Tibial artery (tissue), 4 donors: ENCODE measurements at regions not wholly inside any gene's neighbourhood (a gene's known extent, or its start where the extent isn't known, plus 50 kb on each side); places are given as distances from the start of the nearest gene placed in this dataset.
"Not testable (repeated sequence)": the region's sequence is repeated elsewhere in the genome, so short reads cannot be mapped to it uniquely, and the experiment has no call there.

Experiments
- DNase-seq, 2 donors: peaks; one replicate each; pipeline ENCODE4 v3.0.0-alpha.2; 2019
- H3K27ac ChIP-seq, 2 donors: fragments of 200-600 bp; sonication (generic) in 1 of 2; 1 replicate in 1 of 2; 2 replicates in 1 of 2; pipeline ENCODE4 v1.5.1; 2018 to 2019; ENCODE audit warnings: mild to moderate bottlenecking in 1 of 2
- H3K27me3 ChIP-seq, 2 donors: fragments of 200-600 bp; sonication (generic) in 1 of 2; one replicate each; pipeline versions ENCODE4 v1.5.1 to v1.6.0; 2016 to 2019
- H3K36me3 ChIP-seq, 3 donors: fragments of 200-600 bp; sonication (generic) in 2 of 3; one replicate each; pipeline ENCODE4 v1.5.1; 2016 to 2019; ENCODE audit warnings: mild to moderate bottlenecking in 2 of 3
- H3K4me1 ChIP-seq, 4 donors: fragments of 200-600 bp; sonication (generic) in 2 of 4; 1 replicate in 3 of 4; 2 replicates in 1 of 4; pipeline ENCODE4 v1.5.1; 2016 to 2019
- H3K4me3 ChIP-seq, 2 donors: fragments of 200-600 bp; sonication (generic) in 1 of 2; 1 replicate in 1 of 2; 2 replicates in 1 of 2; pipeline ENCODE4 v1.5.1; 2018 to 2019; ENCODE audit warnings: mild to moderate bottlenecking in 2 of 2
- H3K9me3 ChIP-seq, 3 donors: fragments of 200-600 bp; sonication (generic) in 1 of 3; one replicate each; pipeline ENCODE4 v1.5.1; 2016 to 2019
- intact Hi-C: fragments of 100-400 bp; cut with DNase I; formaldehyde crosslinking; loops from one replicate; pipeline ENCODE4 v1.15.0; 2023; ENCODE audit warnings: low total_unique reads
- TF ChIP-seq, protein P1 (sequence below), 2 experiments: fragments of 200-600 bp in 1 of 2; fragments of 450-650 bp in 1 of 2; IDR thresholded peaks; one replicate each; pipeline ENCODE4 v1.5.1; 2017 to 2019; ENCODE audit warnings: antibody characterized with exemption in 2 of 2, mild to moderate bottlenecking in 1 of 2, moderate library complexity in 1 of 2

DNA sequence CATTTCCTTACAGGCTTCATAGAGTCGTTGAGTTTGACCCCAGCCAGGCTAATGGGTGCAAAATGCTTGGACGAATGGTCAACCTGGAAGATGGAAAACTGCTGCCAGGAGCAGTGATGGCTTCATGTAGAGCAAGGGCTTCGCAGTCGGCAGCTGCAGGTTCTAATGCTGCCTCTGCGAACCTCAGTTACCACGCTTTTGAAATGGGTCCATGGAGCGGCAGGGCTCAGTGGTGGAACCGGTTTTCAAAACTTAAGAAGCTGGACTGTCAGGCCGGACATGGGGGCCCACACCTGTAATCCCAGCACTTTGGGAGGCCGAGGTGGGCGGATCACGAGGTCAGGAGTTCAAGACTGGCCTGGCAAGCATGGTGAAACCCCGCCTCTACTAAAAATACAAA is 55.9 kb upstream of the PRR5 start:
- TF ChIP-seq, protein P1, sequence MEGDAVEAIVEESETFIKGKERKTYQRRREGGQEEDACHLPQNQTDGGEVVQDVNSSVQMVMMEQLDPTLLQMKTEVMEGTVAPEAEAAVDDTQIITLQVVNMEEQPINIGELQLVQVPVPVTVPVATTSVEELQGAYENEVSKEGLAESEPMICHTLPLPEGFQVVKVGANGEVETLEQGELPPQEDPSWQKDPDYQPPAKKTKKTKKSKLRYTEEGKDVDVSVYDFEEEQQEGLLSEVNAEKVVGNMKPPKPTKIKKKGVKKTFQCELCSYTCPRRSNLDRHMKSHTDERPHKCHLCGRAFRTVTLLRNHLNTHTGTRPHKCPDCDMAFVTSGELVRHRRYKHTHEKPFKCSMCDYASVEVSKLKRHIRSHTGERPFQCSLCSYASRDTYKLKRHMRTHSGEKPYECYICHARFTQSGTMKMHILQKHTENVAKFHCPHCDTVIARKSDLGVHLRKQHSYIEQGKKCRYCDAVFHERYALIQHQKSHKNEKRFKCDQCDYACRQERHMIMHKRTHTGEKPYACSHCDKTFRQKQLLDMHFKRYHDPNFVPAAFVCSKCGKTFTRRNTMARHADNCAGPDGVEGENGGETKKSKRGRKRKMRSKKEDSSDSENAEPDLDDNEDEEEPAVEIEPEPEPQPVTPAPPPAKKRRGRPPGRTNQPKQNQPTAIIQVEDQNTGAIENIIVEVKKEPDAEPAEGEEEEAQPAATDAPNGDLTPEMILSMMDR (IDR thresholded peaks at IDR 0.05) = no peak
- H3K4me1 ChIP-seq = no peaks in the 10 kb centered on the region
- H3K27ac ChIP-seq = no peak overlapping the region
- DNase-seq = no peak
- H3K36me3 ChIP-seq = no peaks in the 10 kb centered on the region
- H3K27me3 ChIP-seq = peaks cover 0 to 34% of the 10 kb centered on the region in 2 donors
- intact Hi-C loops = no loop called here
- H3K4me3 ChIP-seq = no peak overlapping the region
- H3K9me3 ChIP-seq = no peaks in the 10 kb centered on the region

DNA sequence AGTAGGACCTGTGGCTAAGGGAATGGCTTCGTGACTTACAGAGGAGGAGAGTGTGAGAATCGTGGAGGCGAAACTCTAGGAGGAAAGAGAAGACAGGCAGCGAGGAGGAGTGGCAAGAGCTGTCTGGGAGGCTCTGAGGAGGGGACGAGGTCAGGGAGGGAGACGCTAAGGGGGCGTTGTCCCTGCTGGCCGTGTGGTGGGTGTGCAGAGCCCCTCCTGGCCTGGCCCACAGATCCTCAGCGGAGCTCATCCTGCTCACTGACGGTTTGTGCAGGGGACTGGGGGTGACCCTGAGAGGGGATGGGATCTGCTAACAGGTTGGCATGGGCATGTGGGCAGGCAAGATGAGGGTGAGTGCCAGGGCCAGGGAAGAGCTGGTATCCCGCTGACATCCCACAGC is 56.5 kb upstream of the PRR5 start:
- intact Hi-C loops = no loop called here
- TF ChIP-seq, protein P1 (IDR thresholded peaks at IDR 0.05) = no peak
- DNase-seq = peak in 1 of 2 donors; percentile 40
- Histone ChIP-seq H3K9me3 (no peaks in the 10 kb centered on the region), H3K4me3 (no peak overlapping the region), H3K27ac (no peak overlapping the region), H3K36me3 (no peaks in the 10 kb centered on the region), H3K4me1 (peaks cover 0 to 2% (median 0%) of the 10 kb centered on the region in 4 donors), H3K27me3 (peaks cover 0 to 40% of the 10 kb centered on the region in 2 donors)

DNA sequence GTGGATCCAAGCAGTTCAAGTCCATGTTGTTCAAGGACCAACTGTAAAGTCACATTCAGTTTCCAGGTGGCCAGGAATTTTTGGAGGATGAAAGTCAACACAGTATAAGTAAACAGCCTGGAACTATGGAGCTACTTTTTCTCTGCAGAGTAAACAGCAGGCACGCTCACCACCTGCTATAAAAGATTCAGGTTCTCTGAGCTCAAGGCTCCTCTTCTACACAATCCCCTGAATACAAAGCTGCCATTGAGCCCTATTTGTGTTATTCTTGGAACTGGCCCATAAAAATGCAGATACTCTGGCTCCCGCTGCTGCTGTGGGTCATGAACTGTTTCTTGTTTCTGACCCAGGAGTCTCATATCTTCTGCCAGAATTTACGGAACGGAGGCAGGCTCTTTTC is 56.9 kb upstream of the PRR5 start:
- DNase-seq = no peak
- TF ChIP-seq, protein P1 (IDR thresholded peaks at IDR 0.05) = no peak
- Histone ChIP-seq H3K4me1 (peaks cover 0 to 7% (median 2%) of the 10 kb centered on the region in 4 donors), H3K9me3 (no peaks in the 10 kb centered on the region), H3K27ac (no peak overlapping the region), H3K36me3 (no peaks in the 10 kb centered on the region), H3K27me3 (peaks cover 0 to 45% of the 10 kb centered on the region in 2 donors), H3K4me3 (no peak overlapping the region)
- intact Hi-C loops = no loop called here

DNA sequence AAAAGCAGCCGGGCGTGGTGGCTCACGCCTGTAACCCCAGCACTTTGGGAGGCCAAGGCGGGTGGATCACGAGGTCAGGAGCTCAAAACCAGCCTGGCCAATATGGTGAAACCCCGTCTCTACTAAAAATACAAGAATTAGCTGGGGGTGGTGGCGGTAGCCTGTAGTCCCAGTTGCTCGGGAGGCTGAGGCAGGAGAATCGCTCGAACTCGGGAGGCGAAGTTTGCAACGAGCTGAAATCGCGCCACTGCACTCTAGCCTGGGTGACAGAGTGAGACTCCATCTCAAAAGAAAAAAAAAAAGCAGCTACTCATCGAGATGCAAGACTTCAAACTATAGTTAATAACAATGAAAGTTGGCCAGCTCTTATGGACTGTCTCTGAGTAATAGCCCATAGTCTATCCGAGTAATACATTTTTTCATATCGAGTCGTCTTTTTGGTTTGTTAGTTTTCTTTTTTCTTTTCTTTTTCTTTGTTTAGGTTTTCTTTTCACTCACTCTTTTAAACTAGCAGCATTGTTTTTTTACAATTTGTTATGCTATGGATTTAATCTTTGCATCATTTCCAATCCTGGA is 58.4 kb upstream of the PRR5 start:
- DNase-seq, H3K36me3 ChIP-seq, intact Hi-C loops, H3K4me3 ChIP-seq, H3K27ac ChIP-seq, H3K9me3 ChIP-seq: not testable (repeated sequence)
- Histone ChIP-seq H3K27me3 (peaks cover 0 to 49% of the 10 kb centered on the region in 2 donors), H3K4me1 (peaks cover 0 to 19% (median 13%) of the 10 kb centered on the region in 4 donors)

DNA sequence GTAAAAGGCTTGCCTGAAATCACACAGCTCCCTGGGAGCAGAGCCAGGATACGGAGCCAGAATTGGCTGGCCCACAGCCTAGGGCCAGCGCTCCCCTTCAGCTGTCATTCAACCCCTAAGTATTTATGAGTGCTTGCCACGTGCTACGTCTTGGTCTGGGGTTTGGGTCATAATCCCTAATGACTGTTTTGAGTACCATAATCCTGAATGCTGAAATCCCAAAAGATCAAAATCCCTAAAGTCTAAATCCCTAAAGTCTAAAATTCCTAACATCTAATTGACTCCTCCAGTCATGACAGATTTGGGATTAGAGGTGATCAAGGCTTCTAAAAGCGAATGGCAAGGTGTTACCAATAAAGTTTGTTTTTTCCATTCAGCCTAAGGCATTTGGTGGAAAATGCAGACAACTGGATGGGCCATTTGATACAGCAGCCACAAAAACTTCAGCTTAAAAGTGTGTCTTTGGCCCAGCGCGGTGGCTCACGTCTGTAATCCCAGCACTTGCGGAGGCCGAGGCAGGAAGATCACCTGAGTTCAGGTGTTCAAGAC is 59.8 kb upstream of the PRR5 start:
- peak in 1 of 2 donors; percentile 21 for DNase-seq
- Histone ChIP-seq H3K27me3 (peaks cover 0 to 35% of the 10 kb centered on the region in 2 donors), H3K27ac (no peak overlapping the region), H3K4me3 (no peak overlapping the region), H3K4me1 (peaks cover 0 to 24% (median 13%) of the 10 kb centered on the region in 4 donors), H3K9me3 (no peaks in the 10 kb centered on the region), H3K36me3 (no peaks in the 10 kb centered on the region)
- intact Hi-C loops = no loop called here
- TF ChIP-seq, protein P1 (IDR thresholded peaks at IDR 0.05) = no peak

DNA sequence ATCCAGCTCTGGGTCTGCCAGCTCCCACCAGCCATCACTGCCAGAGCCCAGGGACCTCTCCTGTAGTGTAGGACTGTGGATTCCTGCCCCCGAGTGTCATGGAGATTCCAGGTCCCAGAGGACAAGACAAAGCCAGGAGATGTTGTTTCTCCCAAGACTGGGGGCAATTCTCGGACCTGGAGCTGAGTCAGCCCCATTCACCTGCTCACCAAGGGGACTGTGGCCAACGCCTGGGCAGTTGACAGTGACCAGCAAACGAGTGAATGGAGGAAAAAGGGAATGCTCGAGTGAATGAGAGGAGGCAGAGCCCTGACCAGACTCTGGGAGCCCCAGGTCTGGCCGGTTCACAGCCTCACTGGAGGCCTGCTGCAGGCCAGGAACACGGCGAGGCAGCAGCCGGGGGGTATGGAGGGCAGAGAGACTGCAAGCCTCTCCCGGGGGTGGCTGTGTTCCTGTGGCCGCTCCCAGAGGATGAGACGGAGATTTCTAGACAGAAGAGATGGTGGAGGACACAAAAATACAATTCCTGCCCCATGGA is 61.3 kb upstream of the PRR5 start:
- Histone ChIP-seq H3K36me3 (no peaks in the 10 kb centered on the region), H3K4me1 (peaks cover 0 to 24% (median 13%) of the 10 kb centered on the region in 4 donors), H3K9me3 (no peaks in the 10 kb centered on the region), H3K27me3 (peaks cover 0 to 27% of the 10 kb centered on the region in 2 donors), H3K4me3 (no peak overlapping the region), H3K27ac (peak overlapping the region in 1 of 2 donors; percentile 73)
- peak in 1 of 2 donors; percentile 45 for DNase-seq
- TF ChIP-seq, protein P1 (IDR thresholded peaks at IDR 0.05) = no peak
- intact Hi-C loops = no loop called here
